NT2/D1 (cell line): ENCODE measurements at regions not wholly inside any gene's neighbourhood (a gene's known extent, or its start where the extent isn't known, plus 50 kb on each side); places are given as distances from the start of the nearest gene placed in this dataset.

ENCODE experiments used
- DNase-seq: peaks from one replicate; pipeline ENCODE4 v3.0.0-alpha.2; 2011; ENCODE audit warnings: low read depth, low spot score
- H3K27me3 ChIP-seq: 2 replicates; pipeline ENCODE4 v1.6.0; 2011; ENCODE audit warnings: mild to moderate bottlenecking; ENCODE audit not compliant: insufficient read length, insufficient read depth
- H3K36me3 ChIP-seq: 2 replicates; pipeline ENCODE4 v1.6.1; 2011; ENCODE audit warnings: mild to moderate bottlenecking, low read length, mixed read lengths; ENCODE audit not compliant: insufficient read depth, insufficient read length
- H3K4me1 ChIP-seq: 2 replicates; pipeline ENCODE4 v1.5.1; 2011; ENCODE audit not compliant: insufficient read depth, insufficient read length
- H3K4me3 ChIP-seq: 2 replicates; pipeline ENCODE4 v1.5.1; 2011; ENCODE audit warnings: low read depth; ENCODE audit not compliant: insufficient read length
- H3K9ac ChIP-seq: 2 replicates; pipeline ENCODE4 v1.6.0; 2011; ENCODE audit warnings: low read depth; ENCODE audit not compliant: insufficient read length
- H3K9me3 ChIP-seq: 2 replicates; pipeline ENCODE4 v1.5.1; 2011; ENCODE audit warnings: mild to moderate bottlenecking, low read length; ENCODE audit not compliant: insufficient read depth
- SUZ12 ChIP-seq: IDR thresholded peaks from 2 replicates; pipeline ENCODE4 v1.6.1; 2011; ENCODE audit not compliant: insufficient read length, insufficient read depth; ENCODE audit errors: extremely low read depth
- YY1 ChIP-seq: IDR thresholded peaks from 2 replicates; pipeline ENCODE4 v1.6.1; 2011; ENCODE audit not compliant: insufficient read length, insufficient read depth
- ZNF274 ChIP-seq: IDR thresholded peaks from 2 replicates; pipeline ENCODE4 v1.6.1; 2011; ENCODE audit warnings: mild to moderate bottlenecking, low read depth, low read length

DNA sequence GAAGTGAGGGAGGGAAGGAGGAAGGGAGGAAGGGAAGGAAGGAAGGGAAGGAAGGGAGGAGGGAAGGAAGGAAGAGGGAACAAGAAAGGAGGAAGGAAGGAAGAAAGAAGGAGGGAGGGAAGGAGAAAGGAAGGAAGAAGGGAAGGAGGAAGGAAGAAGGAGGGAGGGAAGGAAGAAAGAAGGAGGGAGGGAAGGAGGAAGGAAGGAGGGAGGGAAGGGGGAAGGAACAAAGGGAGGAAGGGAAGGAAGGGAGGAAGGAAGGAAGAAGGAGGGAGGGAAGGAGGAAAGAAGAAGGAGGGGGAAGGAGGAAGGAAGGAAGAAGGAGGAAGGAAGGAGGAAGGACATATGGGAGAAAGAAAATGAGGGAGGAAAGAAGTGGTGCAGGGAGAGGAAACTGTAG is 184.7 kb upstream of the PMEPA1 start:
- Histone ChIP-seq H3K4me3 (no peak overlapping the region), H3K9ac (no peak overlapping the region), H3K4me1 (peaks cover 18% of the 10 kb centered on the region), H3K36me3 (no peaks in the 10 kb centered on the region), H3K27me3 (peaks cover 11% of the 10 kb centered on the region), H3K9me3 (peaks cover 9% of the 10 kb centered on the region; the same call in 1 of the 2 replicates)
- DNase-seq = no peak
- no peak for TF ChIP-seq SUZ12
- no peak for TF ChIP-seq ZNF274
- TF ChIP-seq YY1 = no peak

DNA sequence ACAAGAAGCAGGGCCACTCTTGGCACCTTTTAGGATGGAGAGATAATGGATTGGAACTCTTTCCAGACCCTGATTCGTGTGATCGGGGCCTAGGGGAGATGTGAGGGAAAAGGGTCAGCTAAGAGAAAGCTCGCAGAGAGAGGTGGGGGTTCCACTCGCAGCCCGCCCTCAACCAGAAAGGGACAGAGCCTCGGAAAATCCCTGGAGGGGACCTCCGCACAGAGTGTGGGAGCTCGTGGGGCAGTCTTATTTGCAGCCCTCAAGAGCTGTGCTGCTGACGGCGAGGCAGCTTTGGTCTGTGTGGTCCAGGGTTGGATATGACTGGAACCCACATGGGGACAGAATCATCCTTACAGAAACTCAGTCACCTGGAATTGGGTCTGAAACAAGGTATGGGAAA is 184.3 kb upstream of the PMEPA1 start:
- Histone ChIP-seq H3K4me3 (no peak overlapping the region), H3K27me3 (peaks cover 11% of the 10 kb centered on the region), H3K9me3 (peaks cover 9% of the 10 kb centered on the region; the same call in 1 of the 2 replicates), H3K36me3 (no peaks in the 10 kb centered on the region), H3K9ac (no peak overlapping the region), H3K4me1 (peaks cover 18% of the 10 kb centered on the region)
- TF ChIP-seq YY1 (no peak), SUZ12 (no peak), ZNF274 (no peak)
- no peak for DNase-seq

DNA sequence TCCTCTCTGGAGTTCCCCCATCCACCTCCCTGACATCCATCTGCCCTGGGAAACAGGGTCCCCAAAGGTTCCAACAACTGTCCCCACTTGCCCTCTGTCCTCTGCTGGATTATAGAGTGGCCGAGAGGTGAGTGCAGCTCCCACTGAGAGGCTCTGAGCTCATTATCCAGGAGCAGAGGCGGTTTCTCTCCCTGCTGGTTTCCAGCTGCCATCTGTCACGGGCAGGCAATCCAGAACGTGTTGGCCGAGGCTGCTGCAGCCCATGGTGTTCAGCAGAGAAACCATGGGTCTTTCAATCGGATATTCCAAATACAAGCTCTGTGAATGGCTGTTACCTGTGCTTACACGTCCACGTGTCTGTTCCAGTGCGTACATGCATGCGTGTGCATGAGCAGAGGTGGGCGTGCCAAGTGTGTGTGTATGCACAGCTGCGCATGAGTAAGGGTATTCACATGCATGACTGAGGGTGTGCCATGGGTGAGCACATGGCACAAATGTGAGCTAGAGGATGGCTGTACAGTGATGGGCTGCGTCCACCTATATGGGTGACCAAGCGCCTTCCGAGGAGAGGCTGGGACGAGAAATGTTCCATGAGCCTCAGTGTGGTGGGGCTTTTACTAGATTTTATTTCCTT is 183.7 kb upstream of the PMEPA1 start:
- no peak overlapping the region for H3K9ac ChIP-seq
- no peak for DNase-seq
- peaks cover 18% of the 10 kb centered on the region for H3K4me1 ChIP-seq
- no peak for TF ChIP-seq SUZ12
- no peak for TF ChIP-seq ZNF274
- TF ChIP-seq YY1 = no peak
- H3K4me3 ChIP-seq = no peak overlapping the region
- no peaks in the 10 kb centered on the region for H3K36me3 ChIP-seq
- peaks cover 9% of the 10 kb centered on the region; the same call in 1 of the 2 replicates for H3K9me3 ChIP-seq
- H3K27me3 ChIP-seq = peaks cover 9% of the 10 kb centered on the region

DNA sequence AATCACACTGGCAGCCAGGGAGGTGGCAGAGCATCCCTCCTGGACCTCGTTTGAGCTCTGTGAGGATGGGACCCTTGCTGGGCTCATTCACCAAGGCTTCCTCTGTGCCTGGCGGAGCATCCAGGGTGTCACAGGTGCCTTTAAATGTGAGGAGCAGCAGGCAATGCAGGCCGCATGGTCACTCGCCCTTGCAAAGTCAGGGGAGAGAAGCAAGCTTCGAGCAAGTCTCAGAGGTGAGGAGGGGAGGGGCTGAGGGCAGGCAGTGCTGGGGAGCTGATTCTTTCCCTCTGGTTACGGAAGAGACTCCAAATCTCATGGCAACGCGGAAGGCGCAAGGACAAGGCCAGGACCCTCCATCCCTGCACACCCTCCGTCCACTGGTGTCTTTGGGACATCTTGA is 182.7 kb upstream of the PMEPA1 start:
- Histone ChIP-seq H3K9ac (peak overlapping the region; percentile 61), H3K4me1 (peaks cover 16% of the 10 kb centered on the region), H3K27me3 (peaks cover 5% of the 10 kb centered on the region), H3K36me3 (no peaks in the 10 kb centered on the region), H3K9me3 (peaks cover 9% of the 10 kb centered on the region; the same call in 1 of the 2 replicates), H3K4me3 (no peak overlapping the region)
- DNase-seq = no peak
- TF ChIP-seq SUZ12 = no peak
- TF ChIP-seq ZNF274 = no peak
- TF ChIP-seq YY1 = no peak

DNA sequence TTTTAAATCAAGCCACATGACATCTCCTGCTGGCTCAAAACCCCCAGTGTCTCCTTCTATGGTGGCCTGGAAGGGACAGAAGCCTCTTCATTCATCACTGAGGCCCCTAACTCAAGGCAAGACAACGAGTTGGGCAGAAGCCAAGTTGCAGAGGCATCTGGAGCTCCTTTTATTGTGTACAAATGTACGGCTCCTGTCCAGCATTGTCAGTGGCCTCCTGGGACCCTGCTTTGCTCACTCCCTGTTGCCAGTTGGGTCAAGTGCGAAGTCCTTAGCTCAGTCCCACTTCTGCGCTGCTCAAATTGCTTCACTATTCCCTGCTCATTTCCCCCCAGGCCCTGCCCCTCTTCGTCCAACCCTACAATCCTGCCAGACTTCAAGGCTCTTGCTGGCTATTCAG is 181.2 kb upstream of the PMEPA1 start:
- Histone ChIP-seq H3K9me3 (peaks cover 9% of the 10 kb centered on the region; the same call in 1 of the 2 replicates), H3K36me3 (no peaks in the 10 kb centered on the region), H3K4me3 (no peak overlapping the region), H3K4me1 (peaks cover 16% of the 10 kb centered on the region), H3K27me3 (peaks cover 5% of the 10 kb centered on the region), H3K9ac (no peak overlapping the region)
- no peak for DNase-seq
- TF ChIP-seq YY1 (no peak), ZNF274 (no peak), SUZ12 (no peak)

DNA sequence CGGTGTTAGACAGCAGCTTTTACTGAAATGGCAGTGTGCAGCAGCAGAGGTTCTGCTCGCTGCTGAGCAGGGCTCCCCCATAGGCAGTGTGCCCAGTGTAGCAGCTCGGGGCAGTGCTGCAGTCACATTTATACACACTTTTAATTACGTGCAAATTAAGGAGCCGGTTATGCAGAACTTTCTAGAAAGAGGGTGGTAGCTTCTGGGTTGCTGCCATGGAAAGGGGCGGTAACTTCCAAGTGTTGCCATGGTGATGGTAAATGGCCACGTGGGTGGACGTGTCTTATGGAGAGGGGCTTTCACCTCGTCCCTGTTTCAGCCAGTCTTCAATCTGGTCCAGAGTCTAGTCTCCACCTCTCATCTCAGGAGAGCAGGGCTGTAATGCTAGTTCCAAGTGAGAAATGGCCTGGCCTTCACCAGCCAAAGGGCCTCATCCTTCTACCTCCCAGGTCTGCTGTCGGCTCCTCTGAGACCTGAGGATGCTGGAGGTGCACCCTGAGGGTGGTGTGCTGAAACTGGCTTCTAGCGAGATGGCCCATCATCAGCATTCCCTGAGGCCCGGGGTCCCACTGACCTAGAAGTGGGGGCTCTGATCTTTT is 180.5 kb upstream of the PMEPA1 start:
- peaks cover 6% of the 10 kb centered on the region; the same call in 1 of the 2 replicates for H3K9me3 ChIP-seq
- H3K36me3 ChIP-seq = no peaks in the 10 kb centered on the region
- peaks cover 5% of the 10 kb centered on the region for H3K27me3 ChIP-seq
- no peak for DNase-seq
- H3K9ac ChIP-seq = no peak overlapping the region
- H3K4me1 ChIP-seq = peaks cover 16% of the 10 kb centered on the region
- no peak for TF ChIP-seq SUZ12
- no peak for TF ChIP-seq ZNF274
- TF ChIP-seq YY1 = no peak
- H3K4me3 ChIP-seq = no peak overlapping the region

DNA sequence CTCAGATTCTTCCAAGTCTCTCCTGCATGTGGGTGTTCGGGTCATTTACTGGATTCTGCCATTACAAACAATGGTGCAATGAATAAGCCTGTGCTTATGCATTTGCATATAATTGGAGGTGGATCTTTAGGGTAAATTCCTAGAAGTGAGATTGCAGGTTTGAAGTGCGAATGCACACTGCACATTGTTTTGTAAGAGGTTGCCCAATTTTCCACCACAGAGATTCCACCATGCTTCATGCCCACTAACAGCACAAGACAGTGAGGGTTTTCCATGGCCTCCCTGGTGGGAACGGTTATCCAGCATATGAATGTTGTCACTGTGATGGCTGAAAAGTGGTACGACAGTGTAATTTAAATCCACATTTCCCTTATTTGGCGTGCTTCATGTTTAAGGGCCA is 178.8 kb upstream of the PMEPA1 start:
- Histone ChIP-seq H3K9ac (no peak overlapping the region), H3K4me3 (no peak overlapping the region), H3K4me1 (peaks cover 16% of the 10 kb centered on the region), H3K36me3 (no peaks in the 10 kb centered on the region), H3K27me3 (no peaks in the 10 kb centered on the region), H3K9me3 (no peaks in the 10 kb centered on the region)
- TF ChIP-seq SUZ12 = no peak
- no peak for TF ChIP-seq ZNF274
- TF ChIP-seq YY1 = no peak
- DNase-seq = no peak
